GM23338 (cell line): ENCODE measurements at regions not wholly inside any gene's neighbourhood (a gene's known extent, or its start where the extent isn't known, plus 50 kb on each side); places are given as distances from the start of the nearest gene placed in this dataset.

Source experiments
- ATAC-seq: fragments of 200-7000 bp; cut with Tn5 transposase; 3 replicates; pipeline ENCODE4 v1.9.1; 2020
- DNase-seq: peaks from one replicate; pipeline ENCODE4 v3.0.0-alpha.2; 2015; ENCODE audit warnings: low spot score
- H2AFZ ChIP-seq: fragments of 200-600 bp; sonication (generic); 2 replicates; pipeline ENCODE4 v1.8.0; 2016; ENCODE audit warnings: antibody characterized with exemption, mild to moderate bottlenecking, moderate library complexity
- H3F3A ChIP-seq: fragments of 200-600 bp; sonication (generic); replicated peaks from 2 replicates; pipeline ENCODE4 v1.8.0; 2017; ENCODE audit warnings: antibody characterized with exemption, mixed run types, low read depth
- H3K27ac ChIP-seq: fragments of 200-600 bp; sonication (generic); 2 replicates; pipeline ENCODE4 v1.6.1; 2016; ENCODE audit warnings: low read depth
- H3K27me3 ChIP-seq: fragments of 200-600 bp; sonication (generic); 2 replicates; pipeline ENCODE4 v1.8.0; 2016; ENCODE audit warnings: mild to moderate bottlenecking, mixed run types, moderate library complexity; ENCODE audit not compliant: insufficient read depth
- H3K36me3 ChIP-seq: fragments of 200-600 bp; sonication (generic); 2 replicates; pipeline ENCODE4 v1.8.0; 2016; ENCODE audit warnings: mild to moderate bottlenecking; ENCODE audit not compliant: insufficient read depth
- H3K4me1 ChIP-seq: fragments of 200-600 bp; sonication (generic); 2 replicates; pipeline ENCODE4 v1.8.0; 2016; ENCODE audit warnings: mild to moderate bottlenecking, moderate library complexity; ENCODE audit not compliant: insufficient read depth
- H3K4me2 ChIP-seq: fragments of 200-600 bp; sonication (generic); 2 replicates; pipeline ENCODE4 v1.7.1; 2017; ENCODE audit warnings: mixed run types
- H3K4me3 ChIP-seq: fragments of 200-600 bp; sonication (generic); 2 replicates; pipeline ENCODE4 v1.6.1; 2016; ENCODE audit warnings: mixed run types
- H3K79me2 ChIP-seq: fragments of 200-600 bp; sonication (generic); replicated peaks from 2 replicates; pipeline ENCODE4 v1.8.0; 2017; ENCODE audit warnings: mild to moderate bottlenecking; ENCODE audit not compliant: insufficient read depth
- H3K9me2 ChIP-seq: fragments of 200-600 bp; sonication (generic); 2 replicates; pipeline ENCODE4 v1.8.0; 2017; ENCODE audit not compliant: insufficient read depth
- H4K20me1 ChIP-seq: fragments of 200-600 bp; sonication (generic); replicated peaks from 2 replicates; pipeline ENCODE4 v1.8.0; 2017; ENCODE audit warnings: mild to moderate bottlenecking; ENCODE audit not compliant: insufficient read depth
- H3K27ac Mint-ChIP-seq: 2 replicates; pipeline ENCODE4 v1.8.0; 2020; ENCODE audit warnings: inconsistent platforms, mild to moderate bottlenecking, moderate library complexity, mixed read lengths
- H3K27me3 Mint-ChIP-seq: 3 replicates; pipeline ENCODE4 v1.8.0; 2022; ENCODE audit warnings: low read depth, mild to moderate bottlenecking, moderate library complexity, mixed read lengths, inconsistent platforms; ENCODE audit not compliant: insufficient read depth, poor library complexity
- H3K36me3 Mint-ChIP-seq: 3 replicates; pipeline ENCODE4 v1.8.0; 2021; ENCODE audit warnings: low read depth, mild to moderate bottlenecking, inconsistent platforms, moderate library complexity, mixed read lengths
- H3K4me1 Mint-ChIP-seq: 3 replicates; pipeline ENCODE4 v1.8.0; 2020; ENCODE audit warnings: mild to moderate bottlenecking, inconsistent platforms, mixed read lengths
- H3K4me3 Mint-ChIP-seq: 3 replicates; pipeline ENCODE4 v1.8.0; 2021; ENCODE audit warnings: moderate library complexity, mild to moderate bottlenecking, inconsistent platforms, mixed read lengths
- H3K9me3 Mint-ChIP-seq: 3 replicates; pipeline ENCODE4 v1.8.0; 2020; ENCODE audit warnings: moderate library complexity, mild to moderate bottlenecking, inconsistent platforms, mixed read lengths
- CREB1 ChIP-seq: fragments of 250-450 bp; sonication (Bioruptor Pico); IDR thresholded peaks from 2 replicates; pipeline ENCODE4 v1.5.0; 2020; ENCODE audit warnings: low read depth, mild to moderate bottlenecking, moderate library complexity
- EZH2 ChIP-seq: fragments of 200-600 bp; sonication (generic); IDR thresholded peaks from one replicate; pipeline ENCODE4 v1.8.0; 2017; ENCODE audit warnings: antibody characterized with exemption, mild to moderate bottlenecking, low read depth; ENCODE audit not compliant: unreplicated experiment
- EZH2phosphoT487 ChIP-seq: fragments of 200-600 bp; sonication (generic); IDR thresholded peaks from one replicate; pipeline ENCODE4 v1.8.1; 2018; ENCODE audit warnings: antibody characterized with exemption; ENCODE audit not compliant: unreplicated experiment
- JUNB ChIP-seq: IDR thresholded peaks from one replicate; pipeline ENCODE4 v1.6.1; 2016; ENCODE audit warnings: antibody characterized with exemption; ENCODE audit not compliant: unreplicated experiment
- NANOG ChIP-seq: IDR thresholded peaks from 2 replicates; pipeline ENCODE4 v1.6.1; 2016; ENCODE audit warnings: antibody characterized with exemption, borderline replicate concordance
- POLR2AphosphoS5 ChIP-seq: IDR thresholded peaks from 2 replicates; pipeline ENCODE4 v1.6.1; 2016; ENCODE audit warnings: antibody characterized with exemption, low read depth
- ZNF114 ChIP-seq: fragments of 250-450 bp; sonication (Bioruptor Pico); IDR thresholded peaks from 2 replicates; pipeline ENCODE4 v1.5.0; 2020; ENCODE audit warnings: mild to moderate bottlenecking, moderate library complexity
- TF ChIP-seq, protein P1 (sequence below), 2 experiments: fragments of 200-600 bp in 1 of 2; sonication (generic) in 1 of 2; conservative IDR thresholded peaks; 2 replicates each; pipeline versions ENCODE4 v1.5.1 to v1.6.1; 2016 to 2017; ENCODE audit warnings: antibody characterized with exemption in 2 of 2, low read depth in 2 of 2, mild to moderate bottlenecking in 2 of 2, moderate library complexity in 1 of 2
- TF ChIP-seq, protein P2 (sequence below): IDR thresholded peaks from 2 replicates; pipeline ENCODE4 v1.6.1; 2016; ENCODE audit warnings: antibody characterized with exemption
- TF ChIP-seq, protein P3 (sequence below): fragments of 250-450 bp; sonication (Bioruptor Pico); IDR thresholded peaks from 2 replicates; pipeline ENCODE4 v1.5.0; 2020; ENCODE audit warnings: mild to moderate bottlenecking, moderate library complexity
- TF ChIP-seq, protein P4 (sequence below): IDR thresholded peaks from one replicate; pipeline ENCODE4 v1.6.1; 2018; ENCODE audit warnings: antibody characterized with exemption; ENCODE audit not compliant: unreplicated experiment

DNA sequence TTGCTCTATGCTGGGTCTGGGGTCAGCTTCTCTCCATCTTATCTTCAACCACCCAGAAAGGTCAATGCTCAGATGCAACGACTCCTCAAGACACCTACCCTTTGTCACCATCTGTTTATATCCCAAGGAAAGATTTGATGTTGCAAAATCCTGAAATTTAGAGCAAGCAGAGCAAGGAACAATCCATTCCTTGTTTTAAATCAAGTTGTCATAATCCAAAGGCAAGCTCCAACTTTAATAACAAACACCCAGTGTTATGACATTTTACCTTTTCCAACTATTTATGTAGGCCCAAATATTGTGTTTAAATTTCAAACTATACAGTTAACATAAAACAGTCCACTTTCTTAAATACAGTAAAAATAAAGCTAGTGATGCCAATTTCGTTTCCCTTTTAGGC, 116.5 kb upstream of the LRIG1 start:
- no peaks in the 10 kb centered on the region for H3F3A ChIP-seq
- H3K4me2 ChIP-seq, result no peak overlapping the region
- H3K4me3 Mint-ChIP-seq, result no peak overlapping the region
- H2AFZ ChIP-seq, result no peak overlapping the region
- no peaks in the 10 kb centered on the region for H4K20me1 ChIP-seq
- TF ChIP-seq NANOG, result no peak
- TF ChIP-seq CREB1 (CRISPR knock-in tag), result no peak
- TF ChIP-seq EZH2phosphoT487, result no peak
- no peak for TF ChIP-seq POLR2AphosphoS5
- TF ChIP-seq JUNB, result no peak
- TF ChIP-seq, protein P1, sequence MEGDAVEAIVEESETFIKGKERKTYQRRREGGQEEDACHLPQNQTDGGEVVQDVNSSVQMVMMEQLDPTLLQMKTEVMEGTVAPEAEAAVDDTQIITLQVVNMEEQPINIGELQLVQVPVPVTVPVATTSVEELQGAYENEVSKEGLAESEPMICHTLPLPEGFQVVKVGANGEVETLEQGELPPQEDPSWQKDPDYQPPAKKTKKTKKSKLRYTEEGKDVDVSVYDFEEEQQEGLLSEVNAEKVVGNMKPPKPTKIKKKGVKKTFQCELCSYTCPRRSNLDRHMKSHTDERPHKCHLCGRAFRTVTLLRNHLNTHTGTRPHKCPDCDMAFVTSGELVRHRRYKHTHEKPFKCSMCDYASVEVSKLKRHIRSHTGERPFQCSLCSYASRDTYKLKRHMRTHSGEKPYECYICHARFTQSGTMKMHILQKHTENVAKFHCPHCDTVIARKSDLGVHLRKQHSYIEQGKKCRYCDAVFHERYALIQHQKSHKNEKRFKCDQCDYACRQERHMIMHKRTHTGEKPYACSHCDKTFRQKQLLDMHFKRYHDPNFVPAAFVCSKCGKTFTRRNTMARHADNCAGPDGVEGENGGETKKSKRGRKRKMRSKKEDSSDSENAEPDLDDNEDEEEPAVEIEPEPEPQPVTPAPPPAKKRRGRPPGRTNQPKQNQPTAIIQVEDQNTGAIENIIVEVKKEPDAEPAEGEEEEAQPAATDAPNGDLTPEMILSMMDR (conservative IDR thresholded peaks at IDR 0.05; ENCODE audit: low read depth in 2 of 2), result no peak
- no peak for TF ChIP-seq ZNF114 (CRISPR knock-in tag)
- TF ChIP-seq, protein P2, sequence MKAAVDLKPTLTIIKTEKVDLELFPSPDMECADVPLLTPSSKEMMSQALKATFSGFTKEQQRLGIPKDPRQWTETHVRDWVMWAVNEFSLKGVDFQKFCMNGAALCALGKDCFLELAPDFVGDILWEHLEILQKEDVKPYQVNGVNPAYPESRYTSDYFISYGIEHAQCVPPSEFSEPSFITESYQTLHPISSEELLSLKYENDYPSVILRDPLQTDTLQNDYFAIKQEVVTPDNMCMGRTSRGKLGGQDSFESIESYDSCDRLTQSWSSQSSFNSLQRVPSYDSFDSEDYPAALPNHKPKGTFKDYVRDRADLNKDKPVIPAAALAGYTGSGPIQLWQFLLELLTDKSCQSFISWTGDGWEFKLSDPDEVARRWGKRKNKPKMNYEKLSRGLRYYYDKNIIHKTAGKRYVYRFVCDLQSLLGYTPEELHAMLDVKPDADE, result no peak
- TF ChIP-seq EZH2, result no peak
- TF ChIP-seq, protein P3, sequence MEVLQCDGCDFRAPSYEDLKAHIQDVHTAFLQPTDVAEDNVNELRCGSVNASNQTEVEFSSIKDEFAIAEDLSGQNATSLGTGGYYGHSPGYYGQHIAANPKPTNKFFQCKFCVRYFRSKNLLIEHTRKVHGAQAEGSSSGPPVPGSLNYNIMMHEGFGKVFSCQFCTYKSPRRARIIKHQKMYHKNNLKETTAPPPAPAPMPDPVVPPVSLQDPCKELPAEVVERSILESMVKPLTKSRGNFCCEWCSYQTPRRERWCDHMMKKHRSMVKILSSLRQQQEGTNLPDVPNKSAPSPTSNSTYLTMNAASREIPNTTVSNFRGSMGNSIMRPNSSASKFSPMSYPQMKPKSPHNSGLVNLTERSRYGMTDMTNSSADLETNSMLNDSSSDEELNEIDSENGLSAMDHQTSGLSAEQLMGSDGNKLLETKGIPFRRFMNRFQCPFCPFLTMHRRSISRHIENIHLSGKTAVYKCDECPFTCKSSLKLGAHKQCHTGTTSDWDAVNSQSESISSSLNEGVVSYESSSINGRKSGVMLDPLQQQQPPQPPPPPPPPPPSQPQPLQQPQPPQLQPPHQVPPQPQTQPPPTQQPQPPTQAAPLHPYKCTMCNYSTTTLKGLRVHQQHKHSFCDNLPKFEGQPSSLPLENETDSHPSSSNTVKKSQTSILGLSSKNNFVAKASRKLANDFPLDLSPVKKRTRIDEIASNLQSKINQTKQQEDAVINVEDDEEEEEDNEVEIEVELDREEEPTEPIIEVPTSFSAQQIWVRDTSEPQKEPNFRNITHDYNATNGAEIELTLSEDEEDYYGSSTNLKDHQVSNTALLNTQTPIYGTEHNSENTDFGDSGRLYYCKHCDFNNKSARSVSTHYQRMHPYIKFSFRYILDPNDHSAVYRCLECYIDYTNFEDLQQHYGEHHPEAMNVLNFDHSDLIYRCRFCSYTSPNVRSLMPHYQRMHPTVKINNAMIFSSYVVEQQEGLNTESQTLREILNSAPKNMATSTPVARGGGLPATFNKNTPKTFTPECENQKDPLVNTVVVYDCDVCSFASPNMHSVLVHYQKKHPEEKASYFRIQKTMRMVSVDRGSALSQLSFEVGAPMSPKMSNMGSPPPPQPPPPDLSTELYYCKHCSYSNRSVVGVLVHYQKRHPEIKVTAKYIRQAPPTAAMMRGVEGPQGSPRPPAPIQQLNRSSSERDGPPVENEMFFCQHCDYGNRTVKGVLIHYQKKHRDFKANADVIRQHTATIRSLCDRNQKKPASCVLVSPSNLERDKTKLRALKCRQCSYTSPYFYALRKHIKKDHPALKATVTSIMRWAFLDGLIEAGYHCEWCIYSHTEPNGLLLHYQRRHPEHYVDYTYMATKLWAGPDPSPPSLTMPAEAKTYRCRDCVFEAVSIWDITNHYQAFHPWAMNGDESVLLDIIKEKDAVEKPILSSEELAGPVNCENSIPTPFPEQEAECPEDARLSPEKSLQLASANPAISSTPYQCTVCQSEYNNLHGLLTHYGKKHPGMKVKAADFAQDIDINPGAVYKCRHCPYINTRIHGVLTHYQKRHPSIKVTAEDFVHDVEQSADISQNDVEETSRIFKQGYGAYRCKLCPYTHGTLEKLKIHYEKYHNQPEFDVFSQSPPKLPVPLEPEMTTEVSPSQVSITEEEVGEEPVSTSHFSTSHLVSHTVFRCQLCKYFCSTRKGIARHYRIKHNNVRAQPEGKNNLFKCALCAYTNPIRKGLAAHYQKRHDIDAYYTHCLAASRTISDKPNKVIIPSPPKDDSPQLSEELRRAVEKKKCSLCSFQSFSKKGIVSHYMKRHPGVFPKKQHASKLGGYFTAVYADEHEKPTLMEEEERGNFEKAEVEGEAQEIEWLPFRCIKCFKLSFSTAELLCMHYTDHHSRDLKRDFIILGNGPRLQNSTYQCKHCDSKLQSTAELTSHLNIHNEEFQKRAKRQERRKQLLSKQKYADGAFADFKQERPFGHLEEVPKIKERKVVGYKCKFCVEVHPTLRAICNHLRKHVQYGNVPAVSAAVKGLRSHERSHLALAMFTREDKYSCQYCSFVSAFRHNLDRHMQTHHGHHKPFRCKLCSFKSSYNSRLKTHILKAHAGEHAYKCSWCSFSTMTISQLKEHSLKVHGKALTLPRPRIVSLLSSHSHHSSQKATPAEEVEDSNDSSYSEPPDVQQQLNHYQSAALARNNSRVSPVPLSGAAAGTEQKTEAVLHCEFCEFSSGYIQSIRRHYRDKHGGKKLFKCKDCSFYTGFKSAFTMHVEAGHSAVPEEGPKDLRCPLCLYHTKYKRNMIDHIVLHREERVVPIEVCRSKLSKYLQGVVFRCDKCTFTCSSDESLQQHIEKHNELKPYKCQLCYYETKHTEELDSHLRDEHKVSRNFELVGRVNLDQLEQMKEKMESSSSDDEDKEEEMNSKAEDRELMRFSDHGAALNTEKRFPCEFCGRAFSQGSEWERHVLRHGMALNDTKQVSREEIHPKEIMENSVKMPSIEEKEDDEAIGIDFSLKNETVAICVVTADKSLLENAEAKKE, result no peak
- TF ChIP-seq, protein P4, sequence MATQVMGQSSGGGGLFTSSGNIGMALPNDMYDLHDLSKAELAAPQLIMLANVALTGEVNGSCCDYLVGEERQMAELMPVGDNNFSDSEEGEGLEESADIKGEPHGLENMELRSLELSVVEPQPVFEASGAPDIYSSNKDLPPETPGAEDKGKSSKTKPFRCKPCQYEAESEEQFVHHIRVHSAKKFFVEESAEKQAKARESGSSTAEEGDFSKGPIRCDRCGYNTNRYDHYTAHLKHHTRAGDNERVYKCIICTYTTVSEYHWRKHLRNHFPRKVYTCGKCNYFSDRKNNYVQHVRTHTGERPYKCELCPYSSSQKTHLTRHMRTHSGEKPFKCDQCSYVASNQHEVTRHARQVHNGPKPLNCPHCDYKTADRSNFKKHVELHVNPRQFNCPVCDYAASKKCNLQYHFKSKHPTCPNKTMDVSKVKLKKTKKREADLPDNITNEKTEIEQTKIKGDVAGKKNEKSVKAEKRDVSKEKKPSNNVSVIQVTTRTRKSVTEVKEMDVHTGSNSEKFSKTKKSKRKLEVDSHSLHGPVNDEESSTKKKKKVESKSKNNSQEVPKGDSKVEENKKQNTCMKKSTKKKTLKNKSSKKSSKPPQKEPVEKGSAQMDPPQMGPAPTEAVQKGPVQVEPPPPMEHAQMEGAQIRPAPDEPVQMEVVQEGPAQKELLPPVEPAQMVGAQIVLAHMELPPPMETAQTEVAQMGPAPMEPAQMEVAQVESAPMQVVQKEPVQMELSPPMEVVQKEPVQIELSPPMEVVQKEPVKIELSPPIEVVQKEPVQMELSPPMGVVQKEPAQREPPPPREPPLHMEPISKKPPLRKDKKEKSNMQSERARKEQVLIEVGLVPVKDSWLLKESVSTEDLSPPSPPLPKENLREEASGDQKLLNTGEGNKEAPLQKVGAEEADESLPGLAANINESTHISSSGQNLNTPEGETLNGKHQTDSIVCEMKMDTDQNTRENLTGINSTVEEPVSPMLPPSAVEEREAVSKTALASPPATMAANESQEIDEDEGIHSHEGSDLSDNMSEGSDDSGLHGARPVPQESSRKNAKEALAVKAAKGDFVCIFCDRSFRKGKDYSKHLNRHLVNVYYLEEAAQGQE, result no peak
- no peaks in the 10 kb centered on the region for H3K79me2 ChIP-seq
- H3K9me2 ChIP-seq, result peaks cover 4% of the 10 kb centered on the region; the same call in 1 of the 2 replicates
- H3K4me1 Mint-ChIP-seq, result peaks cover 25% of the 10 kb centered on the region
- no peak overlapping the region for H3K4me3 ChIP-seq
- ATAC-seq (no peak), DNase-seq (no peak)
- no peak overlapping the region for H3K27ac ChIP-seq
- no peaks in the 10 kb centered on the region for H3K9me3 Mint-ChIP-seq
- H3K36me3 Mint-ChIP-seq, result no peaks in the 10 kb centered on the region
- no peak overlapping the region for H3K27ac Mint-ChIP-seq
- H3K27me3 ChIP-seq, result no peaks in the 10 kb centered on the region
- peaks cover 4% of the 10 kb centered on the region; the same call in 1 of the 2 replicates for H3K4me1 ChIP-seq
- no peaks in the 10 kb centered on the region for H3K36me3 ChIP-seq
- peaks cover 7% of the 10 kb centered on the region for H3K27me3 Mint-ChIP-seq
